ENCODE measurements at regions not wholly inside any gene's neighbourhood (a gene's known extent, or its start where the extent isn't known, plus 50 kb on each side); places are given as distances from the start of the nearest gene placed in this dataset.

GRCh38 chr1:58409336-58409735 is 137.2 kb downstream of the OMA1 start:
- H3K4me3 ChIP-seq: no peak overlapping the region
- peaks cover 16% of the 10 kb centered on the region for H3F3A ChIP-seq (ENCODE audit: low read depth)
- H3K27ac ChIP-seq: peak overlapping the region; percentile 65
- H3K9ac ChIP-seq: no peak overlapping the region
- H3K4me1 ChIP-seq: peaks cover 48% of the 10 kb centered on the region
- no peak overlapping the region for H2AFZ ChIP-seq (replicated peaks)
- no peaks in the 10 kb centered on the region for H3K9me3 ChIP-seq (ENCODE audit: low read depth)
- DNase-seq (ENCODE audit: low spot score): no peak
- H3K27ac Mint-ChIP-seq: no peak overlapping the region
- H3K4me1 Mint-ChIP-seq: peaks cover 64% of the 10 kb centered on the region
- H3K9me3 Mint-ChIP-seq: no peaks in the 10 kb centered on the region
- no peaks in the 10 kb centered on the region for H3K27me3 ChIP-seq
- no peaks in the 10 kb centered on the region for H3K36me3 ChIP-seq
- peak overlapping the region; percentile 53 for H3K4me2 ChIP-seq
- H3K27me3 Mint-ChIP-seq (ENCODE audit: insufficient read depth, low read depth): peaks cover 2% of the 10 kb centered on the region
- TF ChIP-seq CTCF (IDR thresholded peaks at IDR 0.05) (no peak), EZH2phosphoT487 (IDR thresholded peaks at IDR 0.05) (no peak), EZH2 (IDR thresholded peaks at IDR 0.05) (no peak)
- H3K36me3 Mint-ChIP-seq: no peaks in the 10 kb centered on the region
- H3K4me3 Mint-ChIP-seq: no peak overlapping the region
- no peaks in the 10 kb centered on the region for H4K20me1 ChIP-seq (ENCODE audit: low read depth)
- no peaks in the 10 kb centered on the region for H3K79me2 ChIP-seq (ENCODE audit: low read depth)

GRCh38 chr1:58406301-58407071 is 140.0 kb downstream of the OMA1 start:
- peaks cover 2% of the 10 kb centered on the region for H3K27me3 Mint-ChIP-seq (ENCODE audit: insufficient read depth, low read depth)
- no peak overlapping the region for H3K27ac ChIP-seq
- no peak overlapping the region for H3K4me3 Mint-ChIP-seq
- no peaks in the 10 kb centered on the region for H3K9me3 ChIP-seq (ENCODE audit: low read depth)
- H3K9ac ChIP-seq: no peak overlapping the region
- peaks cover 35% of the 10 kb centered on the region for H3K4me1 ChIP-seq
- no peaks in the 10 kb centered on the region for H3K79me2 ChIP-seq (ENCODE audit: low read depth)
- peak overlapping the region; percentile 8 for H3K27ac Mint-ChIP-seq
- TF ChIP-seq EZH2 (IDR thresholded peaks at IDR 0.05) (no peak), CTCF (IDR thresholded peaks at IDR 0.05) (no peak), EZH2phosphoT487 (IDR thresholded peaks at IDR 0.05) (no peak)
- no peak overlapping the region for H2AFZ ChIP-seq (replicated peaks)
- H3K36me3 Mint-ChIP-seq: no peaks in the 10 kb centered on the region
- no peaks in the 10 kb centered on the region for H3K9me3 Mint-ChIP-seq
- no peaks in the 10 kb centered on the region for H3K36me3 ChIP-seq
- no peaks in the 10 kb centered on the region for H3K27me3 ChIP-seq
- H3K4me2 ChIP-seq: no peak overlapping the region
- peaks cover 16% of the 10 kb centered on the region for H3F3A ChIP-seq (ENCODE audit: low read depth)
- no peak for DNase-seq (ENCODE audit: low spot score)
- H3K4me1 Mint-ChIP-seq: peaks cover 52% of the 10 kb centered on the region
- no peak overlapping the region for H3K4me3 ChIP-seq
- H4K20me1 ChIP-seq (ENCODE audit: low read depth): no peaks in the 10 kb centered on the region

- no peaks in the 10 kb centered on the region for H3K36me3 Mint-ChIP-seq
- no peaks in the 10 kb centered on the region for H3K9me3 Mint-ChIP-seq
Observed at GRCh38 chr1:58405660-58406059, 140.9 kb downstream of the OMA1 start.

More at GRCh38 chr1:58405660-58406059, 140.9 kb downstream of the OMA1 start:
- Histone ChIP-seq H4K20me1 (ENCODE audit: low read depth) (no peaks in the 10 kb centered on the region), H3K4me2 (no peak overlapping the region), H3F3A (ENCODE audit: low read depth) (peaks cover 16% of the 10 kb centered on the region), H3K4me1 (peaks cover 34% of the 10 kb centered on the region), H3K27me3 (no peaks in the 10 kb centered on the region), H3K9me3 (ENCODE audit: low read depth) (no peaks in the 10 kb centered on the region), H3K9ac (no peak overlapping the region), H3K4me3 (no peak overlapping the region), H3K36me3 (no peaks in the 10 kb centered on the region), H3K79me2 (ENCODE audit: low read depth) (no peaks in the 10 kb centered on the region), H2AFZ (replicated peaks) (no peak overlapping the region), H3K27ac (no peak overlapping the region)
- TF ChIP-seq EZH2 (IDR thresholded peaks at IDR 0.05): no peak
- no peak for TF ChIP-seq CTCF (IDR thresholded peaks at IDR 0.05)
- TF ChIP-seq EZH2phosphoT487 (IDR thresholded peaks at IDR 0.05): no peak
- Mint-ChIP-seq H3K27ac (no peak overlapping the region), H3K4me1 (peaks cover 53% of the 10 kb centered on the region), H3K4me3 (no peak overlapping the region), H3K27me3 (ENCODE audit: insufficient read depth, low read depth) (peaks cover under 1% of the 10 kb centered on the region)
- DNase-seq (ENCODE audit: low spot score): no peak

All from neural progenitor cell (in vitro differentiated cells).